ENCODE measurements at regions not wholly inside any gene's neighbourhood (a gene's known extent, or its start where the extent isn't known, plus 50 kb on each side); places are given as distances from the start of the nearest gene placed in this dataset.

- TF ChIP-seq POLR2A (IDR thresholded peaks at IDR 0.05), result no peak
- TF ChIP-seq CTCF (IDR thresholded peaks at IDR 0.05), result no peak
Observed at GRCh38 chr6:95081949-95082348, 495.4 kb upstream of the MANEA start.

Measured in heart left ventricle (tissue), 13 donors.